Spleen (tissue), 11 donors: ENCODE measurements at regions not wholly inside any gene's neighbourhood (a gene's known extent, or its start where the extent isn't known, plus 50 kb on each side); places are given as distances from the start of the nearest gene placed in this dataset.
"Not testable (repeated sequence)": the region's sequence is repeated elsewhere in the genome, so short reads cannot be mapped to it uniquely, and the experiment has no call there.

ENCODE experiments used
- DNase-seq: peaks from one replicate; pipeline ENCODE4 v3.0.0-alpha.2; 2020
- H3K27ac ChIP-seq, 8 donors: fragments of 200-600 bp; sonication (generic) in 7 of 8; 1 replicate in 4 of 8; 2 replicates in 4 of 8; pipeline versions ENCODE4 v1.5.0 to v1.8.0; 2016 to 2021; ENCODE audit warnings: inconsistent platforms in 4 of 8, mild to moderate bottlenecking in 4 of 8, moderate library complexity in 1 of 8
- H3K27me3 ChIP-seq, 7 donors: fragments of 200-600 bp; sonication (generic) in 6 of 7; replicated peaks in 1 of 7; 1 replicate in 4 of 7; 2 replicates in 3 of 7; pipeline versions ENCODE4 v1.5.0 to v1.8.0; 2016 to 2021; ENCODE audit warnings: inconsistent platforms in 3 of 7, mild to moderate bottlenecking in 1 of 7
- H3K36me3 ChIP-seq, 6 donors: fragments of 200-600 bp; sonication (generic) in 5 of 6; 1 replicate in 4 of 6; 2 replicates in 2 of 6; pipeline versions ENCODE4 v1.5.0 to v1.8.0; 2016 to 2021; ENCODE audit warnings: inconsistent platforms in 2 of 6
- H3K4me1 ChIP-seq, 6 donors: fragments of 200-600 bp; sonication (generic) in 5 of 6; 1 replicate in 3 of 6; 2 replicates in 3 of 6; pipeline versions ENCODE4 v1.5.0 to v1.8.0; 2016 to 2021; ENCODE audit warnings: inconsistent platforms in 3 of 6
- H3K4me3 ChIP-seq, 8 donors: fragments of 200-600 bp; sonication (generic) in 7 of 8; 1 replicate in 4 of 8; 2 replicates in 4 of 8; pipeline versions ENCODE4 v1.5.0 to v1.8.0; 2016 to 2021; ENCODE audit warnings: inconsistent platforms in 4 of 8, mild to moderate bottlenecking in 4 of 8, moderate library complexity in 2 of 8
- H3K9me3 ChIP-seq, 8 donors: fragments of 200-600 bp; sonication (generic) in 7 of 8; 1 replicate in 4 of 8; 2 replicates in 4 of 8; pipeline versions ENCODE4 v1.5.0 to v1.8.0; 2016 to 2021; ENCODE audit warnings: inconsistent platforms in 4 of 8
- POLR2A ChIP-seq, 3 donors: fragments of 450-650 bp; IDR thresholded peaks; one replicate each; pipeline ENCODE4 v1.5.1; 2017; ENCODE audit warnings: antibody characterized with exemption in 3 of 3, mild to moderate bottlenecking in 1 of 3
- POLR2AphosphoS5 ChIP-seq, 3 donors: sonication (generic); formaldehyde crosslinking; IDR thresholded peaks; one replicate each; pipeline ENCODE4 v1.5.1; 2017; ENCODE audit warnings: antibody characterized with exemption in 3 of 3
- WGBS, 5 donors: extraction: QIAGEN DNeasy Blood & Tissue Kit in 3 of 5; methylation state at CpG; one replicate each; pipeline versions ENCODE4 v1.1.5 to v1.1.7; 2013 to 2018; 5-methylcytosine and 5-hydroxymethylcytosine counted together
- intact Hi-C: fragments of 100-400 bp; cut with DNase I; formaldehyde crosslinking; loops from one replicate; pipeline ENCODE4 v1.15.0; 2023; ENCODE audit warnings: low total_unique reads
- TF ChIP-seq, protein P1 (sequence below), 11 experiments: fragments of 200-600 bp in 7 of 11; fragments of 450-650 bp in 4 of 11; sonication (generic) in 4 of 11; IDR thresholded peaks in 8 of 11; conservative IDR thresholded peaks in 3 of 11; 1 replicate in 7 of 11; 2 replicates in 4 of 11; pipeline versions ENCODE4 v1.4.0 to v1.8.0; 2016 to 2021; ENCODE audit warnings: antibody characterized with exemption in 11 of 11, inconsistent platforms in 4 of 11, mild to moderate bottlenecking in 1 of 11
- donor health status: healthy with polysubstance abuse.
- donor health status: DM: no; HTN: no; CAD: no; lungs with moderate emphysema.
- donor health status: DM: no; HTN: no; CAD: no.
- donor health status: Bipolar disorder and iron deficiency.
- donor health status: healthy.
- donor health status: DM: no; HTN: no; CAD: no.
- donor health status: DM: yes; HTN: yes; CAD: no.

DNA sequence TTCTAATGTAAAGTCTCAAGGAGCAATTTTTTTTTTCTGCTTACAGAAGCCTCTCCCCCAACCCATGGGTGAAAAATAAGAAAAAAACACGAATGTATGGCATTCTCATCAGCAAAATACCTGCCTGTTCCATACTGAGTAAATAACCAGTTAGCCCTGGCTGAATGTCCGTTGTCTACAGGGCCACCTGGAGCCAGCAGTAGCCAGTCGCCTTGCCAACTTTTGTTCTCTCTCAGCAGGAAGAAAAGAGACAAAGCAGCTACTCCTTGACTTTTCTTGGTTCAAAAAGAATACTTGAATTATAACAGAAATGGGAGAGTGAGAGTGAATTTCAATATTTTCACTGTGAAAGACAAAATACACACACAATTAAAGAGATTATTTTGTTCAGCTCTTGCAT is 532.9 kb upstream of the CRIM1 start:
- no peak for DNase-seq
- WGBS, 5 donors = 47 to 53% (median 49%) methylated on average over 3 of the region's 3 CpGs
- Histone ChIP-seq H3K36me3 (no peaks in the 10 kb centered on the region), H3K4me1 (no peaks in the 10 kb centered on the region), H3K27ac (no peak overlapping the region), H3K4me3 (no peak overlapping the region), H3K9me3 (no peaks in the 10 kb centered on the region), H3K27me3 (peaks cover 0 to 6% (median 0%) of the 10 kb centered on the region in 7 donors)
- no peak for TF ChIP-seq POLR2AphosphoS5 (IDR thresholded peaks at IDR 0.05)
- no peak for TF ChIP-seq POLR2A (IDR thresholded peaks at IDR 0.05)
- TF ChIP-seq, protein P1, sequence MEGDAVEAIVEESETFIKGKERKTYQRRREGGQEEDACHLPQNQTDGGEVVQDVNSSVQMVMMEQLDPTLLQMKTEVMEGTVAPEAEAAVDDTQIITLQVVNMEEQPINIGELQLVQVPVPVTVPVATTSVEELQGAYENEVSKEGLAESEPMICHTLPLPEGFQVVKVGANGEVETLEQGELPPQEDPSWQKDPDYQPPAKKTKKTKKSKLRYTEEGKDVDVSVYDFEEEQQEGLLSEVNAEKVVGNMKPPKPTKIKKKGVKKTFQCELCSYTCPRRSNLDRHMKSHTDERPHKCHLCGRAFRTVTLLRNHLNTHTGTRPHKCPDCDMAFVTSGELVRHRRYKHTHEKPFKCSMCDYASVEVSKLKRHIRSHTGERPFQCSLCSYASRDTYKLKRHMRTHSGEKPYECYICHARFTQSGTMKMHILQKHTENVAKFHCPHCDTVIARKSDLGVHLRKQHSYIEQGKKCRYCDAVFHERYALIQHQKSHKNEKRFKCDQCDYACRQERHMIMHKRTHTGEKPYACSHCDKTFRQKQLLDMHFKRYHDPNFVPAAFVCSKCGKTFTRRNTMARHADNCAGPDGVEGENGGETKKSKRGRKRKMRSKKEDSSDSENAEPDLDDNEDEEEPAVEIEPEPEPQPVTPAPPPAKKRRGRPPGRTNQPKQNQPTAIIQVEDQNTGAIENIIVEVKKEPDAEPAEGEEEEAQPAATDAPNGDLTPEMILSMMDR (IDR thresholded peaks at IDR 0.05 in 8 of 11, conservative IDR thresholded peaks at IDR 0.05 in 3 of 11) = no peak
- intact Hi-C loops = no loop called here

DNA sequence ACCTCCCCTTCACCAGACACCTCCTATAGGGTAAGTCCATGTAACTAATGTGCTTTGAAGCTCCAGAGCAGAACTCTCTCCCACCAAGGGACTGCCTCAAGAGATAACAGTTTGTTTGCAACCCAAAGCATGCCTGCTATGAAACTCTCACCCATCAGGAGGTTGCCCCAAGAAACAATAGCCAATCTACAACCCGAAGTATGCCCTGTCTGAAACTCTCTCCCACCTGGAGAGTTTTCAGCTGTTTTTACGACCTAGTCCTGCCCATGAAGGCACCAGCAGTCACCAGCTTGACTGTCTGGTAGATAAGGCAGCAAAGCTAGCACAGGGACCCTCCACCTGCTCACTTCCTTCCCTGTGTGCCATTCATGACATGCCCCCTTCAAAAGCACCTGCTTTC is 533.9 kb upstream of the CRIM1 start:
- H3K27ac ChIP-seq = no peak overlapping the region
- 30 to 47% (median 43%) methylated on average over 2 of the region's 2 CpGs for WGBS, 5 donors
- H3K4me1 ChIP-seq = no peaks in the 10 kb centered on the region
- H3K4me3 ChIP-seq = no peak overlapping the region
- DNase-seq = no peak
- no peak for TF ChIP-seq POLR2AphosphoS5 (IDR thresholded peaks at IDR 0.05)
- TF ChIP-seq, protein P1 (IDR thresholded peaks at IDR 0.05 in 8 of 11, conservative IDR thresholded peaks at IDR 0.05 in 3 of 11) = no peak
- H3K27me3 ChIP-seq = peaks cover 0 to 6% (median 0%) of the 10 kb centered on the region in 7 donors
- no peaks in the 10 kb centered on the region for H3K9me3 ChIP-seq
- H3K36me3 ChIP-seq = no peaks in the 10 kb centered on the region
- intact Hi-C loops = no loop called here

DNA sequence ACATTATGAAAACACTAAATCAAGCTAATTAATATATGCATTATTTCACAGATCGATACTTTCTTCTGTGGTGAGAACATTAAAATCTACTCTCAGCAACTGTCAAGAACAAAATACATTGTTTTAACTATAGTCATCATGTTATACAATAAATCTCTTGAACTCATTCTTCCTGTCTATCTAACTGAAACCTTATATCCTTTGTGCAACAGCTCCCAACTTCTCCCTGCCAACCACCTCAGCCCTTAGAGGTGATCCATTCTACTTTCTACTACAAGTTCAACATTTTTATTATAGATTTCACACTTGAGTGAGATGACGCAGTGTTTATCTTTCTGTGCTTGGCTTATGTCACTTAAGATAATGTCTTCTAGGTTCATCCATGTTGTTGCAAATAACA is 535.2 kb upstream of the CRIM1 start:
- no peaks in the 10 kb centered on the region for H3K9me3 ChIP-seq
- H3K27me3 ChIP-seq = peaks cover 0 to 6% (median 0%) of the 10 kb centered on the region in 7 donors
- H3K27ac ChIP-seq = no peak overlapping the region
- H3K36me3 ChIP-seq = no peaks in the 10 kb centered on the region
- no peaks in the 10 kb centered on the region for H3K4me1 ChIP-seq
- no peak for DNase-seq
- 86 to 95% (median 91%) methylated on average over 2 of the region's 2 CpGs for WGBS, 5 donors
- intact Hi-C loops = no loop called here
- TF ChIP-seq POLR2AphosphoS5 (IDR thresholded peaks at IDR 0.05) (no peak), POLR2A (IDR thresholded peaks at IDR 0.05) (no peak)
- TF ChIP-seq, protein P1 (IDR thresholded peaks at IDR 0.05 in 8 of 11, conservative IDR thresholded peaks at IDR 0.05 in 3 of 11) = no peak
- H3K4me3 ChIP-seq = no peak overlapping the region

DNA sequence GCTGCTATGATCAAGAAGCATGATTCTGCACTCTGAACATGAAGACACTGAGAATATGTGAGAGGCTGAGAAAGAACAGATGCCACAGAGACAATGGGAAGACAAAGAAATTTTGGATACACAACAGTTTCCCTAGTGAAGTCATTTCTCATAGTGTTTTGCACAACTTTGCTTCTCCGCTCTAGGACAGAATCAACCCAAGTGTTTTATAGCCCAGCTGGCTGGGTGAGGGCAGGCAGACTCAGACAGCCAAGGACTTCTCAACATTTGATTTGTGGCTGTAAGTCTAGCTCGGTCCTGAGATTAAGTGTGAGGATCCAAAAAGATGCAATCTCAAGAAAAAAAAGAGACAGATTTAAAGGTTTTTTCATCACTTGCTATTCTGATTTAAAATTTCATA is 536.5 kb upstream of the CRIM1 start:
- no peak overlapping the region for H3K4me3 ChIP-seq
- peaks cover 0 to 6% (median 0%) of the 10 kb centered on the region in 7 donors for H3K27me3 ChIP-seq
- intact Hi-C loops = no loop called here
- TF ChIP-seq, protein P1 (IDR thresholded peaks at IDR 0.05 in 8 of 11, conservative IDR thresholded peaks at IDR 0.05 in 3 of 11) = no peak
- TF ChIP-seq POLR2AphosphoS5 (IDR thresholded peaks at IDR 0.05) = no peak
- TF ChIP-seq POLR2A (IDR thresholded peaks at IDR 0.05) = no peak
- no peaks in the 10 kb centered on the region for H3K36me3 ChIP-seq
- H3K27ac ChIP-seq = no peak overlapping the region
- 62 to 77% (median 74%) methylated on average over 2 of the region's 2 CpGs for WGBS, 5 donors
- H3K9me3 ChIP-seq = no peaks in the 10 kb centered on the region
- no peak for DNase-seq
- H3K4me1 ChIP-seq = no peaks in the 10 kb centered on the region

DNA sequence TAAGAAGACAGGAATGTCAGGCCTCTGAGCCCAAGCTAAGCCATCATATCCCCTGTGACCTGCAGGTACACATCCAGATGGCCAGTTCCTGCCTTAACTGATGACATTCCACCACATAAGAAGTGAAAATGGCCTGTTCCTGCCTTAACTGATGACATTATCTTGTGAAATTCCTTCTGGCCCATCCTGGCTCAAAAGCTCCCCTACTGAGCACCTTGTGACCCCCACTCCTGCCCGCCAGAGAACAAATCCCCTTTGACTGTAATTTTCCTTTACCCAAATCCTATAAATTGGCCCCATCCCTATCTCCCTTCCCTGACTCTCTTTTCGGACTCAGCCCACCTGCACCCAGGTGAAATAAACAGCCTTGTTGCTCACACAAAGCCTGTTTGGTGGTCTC is 537.2 kb upstream of the CRIM1 start:
- WGBS, 5 donors = 69 to 89% (median 78%) methylated on average over 2 of the region's 2 CpGs
- H3K4me1 ChIP-seq, intact Hi-C loops: not testable (repeated sequence)

DNA sequence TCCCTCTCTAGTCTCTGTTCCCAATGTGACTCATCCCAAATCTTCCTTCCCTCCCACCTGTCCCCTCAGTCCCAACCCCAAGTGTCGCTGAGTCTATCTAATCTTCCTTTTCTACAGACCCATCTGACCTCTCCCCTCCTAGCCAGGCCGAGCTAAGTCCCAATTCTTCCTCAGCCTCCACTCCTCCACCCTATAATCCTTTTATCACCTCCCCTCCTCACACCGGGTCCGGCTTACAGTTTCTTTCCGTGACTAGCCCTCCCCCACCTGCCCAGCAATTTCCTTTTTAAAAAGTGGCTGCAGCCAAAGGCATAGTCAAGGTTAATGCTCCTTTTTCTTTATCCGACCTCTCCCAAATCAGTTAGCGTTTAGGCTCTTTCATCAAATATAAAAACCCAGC is 541.0 kb upstream of the CRIM1 start:
- H3K4me3 ChIP-seq, DNase-seq, H3K27ac ChIP-seq, H3K9me3 ChIP-seq, H3K27me3 ChIP-seq, H3K36me3 ChIP-seq, intact Hi-C loops, H3K4me1 ChIP-seq: not testable (repeated sequence)
- WGBS, 5 donors = 64 to 66% (median 65%) methylated on average over 7 of the region's 7 CpGs

More for the DNA sequence above, 537.2 kb upstream of the CRIM1 start:
- not testable (repeated sequence) for H3K36me3 ChIP-seq, H3K9me3 ChIP-seq, H3K27me3 ChIP-seq, DNase-seq, H3K27ac ChIP-seq, H3K4me3 ChIP-seq
